Breast epithelium (tissue), 4 donors: ENCODE measurements at regions not wholly inside any gene's neighbourhood (a gene's known extent, or its start where the extent isn't known, plus 50 kb on each side); places are given as distances from the start of the nearest gene placed in this dataset.

Experiments used
- DNase-seq, 2 donors: peaks; one replicate each; pipeline ENCODE4 v3.0.0-alpha.2; 2019; ENCODE audit warnings: low spot score in 2 of 2
- H3K27ac ChIP-seq, 2 donors: fragments of 200-600 bp; sonication (generic) in 1 of 2; one replicate each; pipeline ENCODE4 v1.5.1; 2016 to 2019; ENCODE audit warnings: mild to moderate bottlenecking in 1 of 2
- H3K27me3 ChIP-seq, 2 donors: fragments of 200-600 bp; sonication (generic) in 1 of 2; one replicate each; pipeline versions ENCODE4 v1.5.1 to v1.6.0; 2017 to 2019; ENCODE audit warnings: control low read depth in 1 of 2, mild to moderate bottlenecking in 1 of 2
- H3K36me3 ChIP-seq: fragments of 200-600 bp; one replicate; pipeline ENCODE4 v1.5.1; 2019
- H3K4me1 ChIP-seq, 2 donors: fragments of 200-600 bp; sonication (generic); one replicate each; pipeline ENCODE4 v1.5.1; 2016 to 2019; ENCODE audit warnings: control low read depth in 1 of 2
- H3K4me3 ChIP-seq, 3 donors: fragments of 200-600 bp; sonication (generic); 1 replicate in 2 of 3; 2 replicates in 1 of 3; pipeline ENCODE4 v1.5.1; 2016 to 2019; ENCODE audit warnings: mild to moderate bottlenecking in 3 of 3, moderate library complexity in 2 of 3
- H3K9me3 ChIP-seq, 2 donors: fragments of 200-600 bp; sonication (generic) in 1 of 2; one replicate each; pipeline ENCODE4 v1.5.1; 2016 to 2019; ENCODE audit warnings: control low read depth in 1 of 2
- POLR2A ChIP-seq: fragments of 450-650 bp; IDR thresholded peaks from one replicate; pipeline ENCODE4 v1.6.1; 2016; ENCODE audit warnings: antibody characterized with exemption, mild to moderate bottlenecking, moderate library complexity
- POLR2AphosphoS5 ChIP-seq, 3 donors: sonication (generic); formaldehyde crosslinking; IDR thresholded peaks; one replicate each; pipeline ENCODE4 v1.6.1; 2017; ENCODE audit warnings: antibody characterized with exemption in 3 of 3
- intact Hi-C: fragments of 100-400 bp; cut with DNase I; formaldehyde crosslinking; loops from one replicate; pipeline ENCODE4 v1.15.1; 2023; ENCODE audit warnings: low total_unique reads
- TF ChIP-seq, protein P1 (sequence below), 3 donors: fragments of 450-650 bp; IDR thresholded peaks; one replicate each; pipeline ENCODE4 v1.5.1; 2016 to 2017; ENCODE audit warnings: antibody characterized with exemption in 3 of 3, mild to moderate bottlenecking in 3 of 3, moderate library complexity in 3 of 3

DNA sequence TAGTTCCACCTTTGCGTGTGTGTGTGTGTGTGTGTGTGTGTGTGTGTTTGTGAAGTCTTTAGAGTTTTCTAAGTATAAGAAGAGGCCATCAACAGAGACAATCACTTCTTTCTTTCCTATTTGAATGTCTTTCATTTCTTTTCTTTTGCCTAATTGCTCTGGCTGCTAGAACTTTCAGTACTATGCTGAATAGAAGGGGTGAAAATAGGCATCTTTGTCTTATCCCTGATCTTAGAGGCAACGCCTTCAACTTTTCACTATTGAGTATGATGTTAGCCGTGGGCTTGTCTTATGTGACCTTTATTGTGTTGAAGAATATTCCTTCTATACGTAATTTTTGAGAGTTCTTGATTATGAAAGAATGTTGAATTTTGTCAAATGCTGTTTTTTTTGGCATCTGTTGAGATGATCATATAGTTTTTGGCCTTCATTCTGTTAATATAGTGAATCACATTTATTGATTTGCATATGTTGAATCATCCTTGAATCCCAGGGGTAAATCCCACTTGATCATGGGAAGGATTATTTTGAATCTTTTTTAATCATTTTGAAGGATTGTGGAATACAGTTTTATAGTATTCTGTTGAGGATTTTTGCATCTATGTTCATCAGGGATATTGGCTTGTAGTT, 134.8 kb upstream of the CD180 start:
- no peak for TF ChIP-seq POLR2AphosphoS5 (IDR thresholded peaks at IDR 0.05)
- TF ChIP-seq POLR2A, result no peak
- TF ChIP-seq, protein P1, sequence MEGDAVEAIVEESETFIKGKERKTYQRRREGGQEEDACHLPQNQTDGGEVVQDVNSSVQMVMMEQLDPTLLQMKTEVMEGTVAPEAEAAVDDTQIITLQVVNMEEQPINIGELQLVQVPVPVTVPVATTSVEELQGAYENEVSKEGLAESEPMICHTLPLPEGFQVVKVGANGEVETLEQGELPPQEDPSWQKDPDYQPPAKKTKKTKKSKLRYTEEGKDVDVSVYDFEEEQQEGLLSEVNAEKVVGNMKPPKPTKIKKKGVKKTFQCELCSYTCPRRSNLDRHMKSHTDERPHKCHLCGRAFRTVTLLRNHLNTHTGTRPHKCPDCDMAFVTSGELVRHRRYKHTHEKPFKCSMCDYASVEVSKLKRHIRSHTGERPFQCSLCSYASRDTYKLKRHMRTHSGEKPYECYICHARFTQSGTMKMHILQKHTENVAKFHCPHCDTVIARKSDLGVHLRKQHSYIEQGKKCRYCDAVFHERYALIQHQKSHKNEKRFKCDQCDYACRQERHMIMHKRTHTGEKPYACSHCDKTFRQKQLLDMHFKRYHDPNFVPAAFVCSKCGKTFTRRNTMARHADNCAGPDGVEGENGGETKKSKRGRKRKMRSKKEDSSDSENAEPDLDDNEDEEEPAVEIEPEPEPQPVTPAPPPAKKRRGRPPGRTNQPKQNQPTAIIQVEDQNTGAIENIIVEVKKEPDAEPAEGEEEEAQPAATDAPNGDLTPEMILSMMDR (IDR thresholded peaks at IDR 0.05), result no peak
- H3K9me3 ChIP-seq, result peaks cover 4 to 12% of the 10 kb centered on the region in 2 donors
- no peak overlapping the region for H3K4me3 ChIP-seq
- no peaks in the 10 kb centered on the region for H3K36me3 ChIP-seq
- H3K4me1 ChIP-seq, result no peaks in the 10 kb centered on the region
- intact Hi-C loops, result no loop called here
- no peak overlapping the region for H3K27ac ChIP-seq
- no peak for DNase-seq
- H3K27me3 ChIP-seq, result no peaks in the 10 kb centered on the region

DNA sequence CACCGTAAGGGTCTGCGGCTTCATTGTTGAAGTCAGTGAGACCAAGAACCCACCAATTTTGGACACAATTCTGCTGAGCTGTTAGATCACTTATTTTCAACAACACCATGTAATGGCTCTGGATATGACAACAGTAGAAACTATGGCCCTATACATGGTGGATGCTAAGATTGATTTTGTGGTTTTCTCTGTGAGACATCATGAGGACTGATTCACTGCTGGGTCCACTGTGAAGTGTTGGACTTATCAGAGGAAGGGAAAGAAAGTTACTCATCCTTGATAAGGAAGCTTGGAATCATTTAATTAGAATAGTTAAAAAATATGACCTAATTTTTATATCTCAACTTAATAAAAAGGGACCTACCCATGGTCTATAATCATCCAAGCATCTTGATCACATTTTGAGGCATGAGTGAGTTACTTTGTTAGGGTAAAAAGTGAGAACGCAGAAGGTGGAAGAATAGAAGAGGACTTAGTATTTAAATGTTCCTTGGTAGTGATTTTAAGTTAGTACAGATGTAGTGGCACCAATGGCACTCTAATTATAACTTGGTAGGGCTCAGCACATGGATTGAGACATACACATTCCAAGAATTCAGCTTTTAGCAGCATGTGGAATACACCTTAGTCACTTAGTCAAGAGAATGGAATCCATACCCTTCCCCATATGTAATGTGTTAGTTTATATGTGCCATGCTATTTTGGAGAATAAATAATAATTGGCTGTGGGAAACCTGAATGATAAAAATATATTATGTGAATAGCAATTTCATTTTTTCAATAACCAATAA, 123.5 kb upstream of the CD180 start:
- intact Hi-C loops, result no loop called here
- Histone ChIP-seq H3K4me3 (no peak overlapping the region), H3K27ac (no peak overlapping the region), H3K4me1 (no peaks in the 10 kb centered on the region), H3K36me3 (no peaks in the 10 kb centered on the region), H3K9me3 (no peaks in the 10 kb centered on the region), H3K27me3 (no peaks in the 10 kb centered on the region)
- DNase-seq, result no peak
- no peak for TF ChIP-seq POLR2A
- TF ChIP-seq, protein P1 (IDR thresholded peaks at IDR 0.05), result no peak
- no peak for TF ChIP-seq POLR2AphosphoS5 (IDR thresholded peaks at IDR 0.05)

DNA sequence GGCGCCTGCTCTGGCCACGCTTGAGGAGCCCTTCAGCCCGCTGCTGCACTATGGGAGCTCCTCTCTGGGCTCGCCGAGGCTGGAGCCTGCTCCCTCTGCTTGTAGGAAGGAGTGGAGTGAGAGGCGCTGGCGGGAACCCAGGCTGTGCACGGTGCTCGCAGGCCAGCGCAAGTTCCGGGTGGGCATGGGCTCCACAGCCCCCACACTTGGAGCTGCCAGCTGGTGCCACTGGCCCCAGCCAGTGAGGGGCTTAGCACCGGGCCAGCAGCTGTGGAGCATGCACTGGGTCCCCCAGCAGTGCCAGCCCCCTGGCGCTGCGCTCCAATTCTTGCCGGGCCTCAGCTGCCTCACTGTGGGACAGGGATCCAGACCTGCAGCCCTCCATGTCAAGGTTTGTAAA, 122.1 kb upstream of the CD180 start:
- H3K27me3 ChIP-seq, result no peaks in the 10 kb centered on the region
- TF ChIP-seq, protein P1 (IDR thresholded peaks at IDR 0.05), result no peak
- TF ChIP-seq POLR2AphosphoS5 (IDR thresholded peaks at IDR 0.05) (no peak), POLR2A (no peak)
- no peaks in the 10 kb centered on the region for H3K36me3 ChIP-seq
- no peak for DNase-seq
- H3K9me3 ChIP-seq, result no peaks in the 10 kb centered on the region
- no peak overlapping the region for H3K27ac ChIP-seq
- H3K4me3 ChIP-seq, result no peak overlapping the region
- no peaks in the 10 kb centered on the region for H3K4me1 ChIP-seq
- intact Hi-C loops, result no loop called here

DNA sequence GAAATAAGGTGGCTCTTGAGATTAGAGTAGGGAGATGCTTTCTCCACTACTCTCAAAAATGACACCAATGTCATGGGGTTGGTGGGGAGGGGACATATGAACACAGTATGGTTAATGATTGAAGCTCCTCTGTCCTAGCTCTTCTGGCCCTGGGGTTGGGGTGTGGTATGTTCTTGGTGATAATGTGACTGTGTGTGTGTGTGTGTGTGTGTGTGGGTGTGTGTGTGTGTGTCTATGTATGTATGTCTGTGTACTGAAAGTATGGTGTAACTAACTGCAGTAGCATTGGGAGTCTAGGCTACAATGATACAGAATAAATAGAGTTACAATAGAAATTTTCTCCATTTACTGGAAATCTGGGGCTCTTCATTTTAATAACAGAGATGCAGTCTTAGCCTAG, 121.0 kb upstream of the CD180 start:
- intact Hi-C loops, result no loop called here
- Histone ChIP-seq H3K4me3 (no peak overlapping the region), H3K27ac (no peak overlapping the region), H3K9me3 (no peaks in the 10 kb centered on the region), H3K36me3 (no peaks in the 10 kb centered on the region), H3K4me1 (no peaks in the 10 kb centered on the region), H3K27me3 (no peaks in the 10 kb centered on the region)
- DNase-seq, result no peak
- TF ChIP-seq POLR2A, result no peak
- TF ChIP-seq, protein P1 (IDR thresholded peaks at IDR 0.05), result no peak

DNA sequence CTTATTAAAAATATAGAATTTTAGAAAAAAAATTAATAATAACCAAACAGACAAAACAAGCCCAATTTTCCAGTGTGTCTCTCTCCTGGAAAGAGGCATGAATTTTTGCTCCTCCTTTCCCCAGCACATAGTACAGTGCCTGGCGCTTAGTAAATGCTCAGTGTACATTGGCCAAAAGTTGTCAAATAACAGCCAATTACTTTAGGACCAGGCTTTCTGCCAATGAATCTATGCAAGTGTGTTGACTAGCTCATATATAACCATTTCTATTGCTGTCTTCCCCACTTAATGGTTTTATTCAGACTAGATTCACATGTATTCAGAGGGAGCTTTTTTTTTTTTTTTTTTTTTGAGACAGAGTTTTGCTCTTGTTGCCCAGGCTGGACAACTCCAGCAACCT, 120.1 kb upstream of the CD180 start:
- H3K27ac ChIP-seq, result no peak overlapping the region
- H3K4me3 ChIP-seq, result no peak overlapping the region
- H3K4me1 ChIP-seq, result no peaks in the 10 kb centered on the region
- DNase-seq, result no peak
- TF ChIP-seq POLR2A, result no peak
- TF ChIP-seq POLR2AphosphoS5 (IDR thresholded peaks at IDR 0.05), result no peak
- H3K36me3 ChIP-seq, result no peaks in the 10 kb centered on the region
- intact Hi-C loops, result no loop called here
- H3K27me3 ChIP-seq, result no peaks in the 10 kb centered on the region
- H3K9me3 ChIP-seq, result no peaks in the 10 kb centered on the region
